ENCODE measurements at regions not wholly inside any gene's neighbourhood (a gene's known extent, or its start where the extent isn't known, plus 50 kb on each side); places are given as distances from the start of the nearest gene placed in this dataset.

DNA sequence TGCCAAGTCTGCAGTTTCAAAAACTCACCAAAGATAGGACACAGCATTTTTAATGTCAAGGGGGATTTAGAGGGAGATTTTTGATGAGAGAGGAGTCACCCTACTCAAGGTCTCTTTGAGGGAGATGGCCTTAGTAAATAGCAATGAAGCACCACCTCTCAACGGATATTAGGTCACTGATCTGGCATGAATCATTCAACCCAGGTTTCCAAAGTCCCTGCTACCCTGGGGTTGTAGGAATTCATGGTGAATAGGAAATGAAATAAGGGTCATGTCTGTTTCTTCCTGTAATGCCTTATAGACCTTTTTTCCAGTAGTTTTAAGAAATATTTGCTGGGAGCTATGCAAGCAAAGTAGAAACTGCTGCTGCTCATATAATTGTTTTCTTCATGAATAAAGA is 2154.9 kb downstream of the LRRC4C start:
- TF ChIP-seq ZNF384 (IDR thresholded peaks at IDR 0.05) (no peak), SP1 (IDR thresholded peaks at IDR 0.05) (no peak), ARNT (IDR thresholded peaks at IDR 0.05) (no peak), ELF4 (IDR thresholded peaks at IDR 0.05) (no peak), BHLHE40 (IDR thresholded peaks at IDR 0.05; ENCODE audit: borderline replicate concordance) (no peak), CTBP1 (IDR thresholded peaks at IDR 0.05; ENCODE audit: borderline replicate concordance) (no peak), FOXA1 (IDR thresholded peaks at IDR 0.05) (no peak), HDGF (IDR thresholded peaks at IDR 0.05; ENCODE audit: borderline replicate concordance) (no peak), TARDBP (IDR thresholded peaks at IDR 0.05) (no peak), FOXK2 (IDR thresholded peaks at IDR 0.05) (no peak), FOXM1 (IDR thresholded peaks at IDR 0.05; ENCODE audit: borderline replicate concordance) (no peak), L3MBTL2 (conservative IDR thresholded peaks at IDR 0.05) (no peak), SUZ12 (IDR thresholded peaks at IDR 0.05) (no peak)
- TF ChIP-seq, protein P1, sequence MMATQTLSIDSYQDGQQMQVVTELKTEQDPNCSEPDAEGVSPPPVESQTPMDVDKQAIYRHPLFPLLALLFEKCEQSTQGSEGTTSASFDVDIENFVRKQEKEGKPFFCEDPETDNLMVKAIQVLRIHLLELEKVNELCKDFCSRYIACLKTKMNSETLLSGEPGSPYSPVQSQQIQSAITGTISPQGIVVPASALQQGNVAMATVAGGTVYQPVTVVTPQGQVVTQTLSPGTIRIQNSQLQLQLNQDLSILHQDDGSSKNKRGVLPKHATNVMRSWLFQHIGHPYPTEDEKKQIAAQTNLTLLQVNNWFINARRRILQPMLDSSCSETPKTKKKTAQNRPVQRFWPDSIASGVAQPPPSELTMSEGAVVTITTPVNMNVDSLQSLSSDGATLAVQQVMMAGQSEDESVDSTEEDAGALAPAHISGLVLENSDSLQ (IDR thresholded peaks at IDR 0.05), result no peak
